ENCODE measurements at regions not wholly inside any gene's neighbourhood (a gene's known extent, or its start where the extent isn't known, plus 50 kb on each side); places are given as distances from the start of the nearest gene placed in this dataset.

- DNase-seq, result no peak
These were observed 892.9 kb downstream of the EFNB2 start for GRCh38 chr13:105642511-105642958.

- no peak for DNase-seq
These were observed 894.3 kb downstream of the EFNB2 start for GRCh38 chr13:105641121-105641520.

GRCh38 chr13:105638426-105638825 lies 897.0 kb downstream of the EFNB2 start:
- no peak for DNase-seq

- DNase-seq, result no peak
These were observed 901.4 kb downstream of the EFNB2 start for GRCh38 chr13:105634059-105634458.

DNA sequence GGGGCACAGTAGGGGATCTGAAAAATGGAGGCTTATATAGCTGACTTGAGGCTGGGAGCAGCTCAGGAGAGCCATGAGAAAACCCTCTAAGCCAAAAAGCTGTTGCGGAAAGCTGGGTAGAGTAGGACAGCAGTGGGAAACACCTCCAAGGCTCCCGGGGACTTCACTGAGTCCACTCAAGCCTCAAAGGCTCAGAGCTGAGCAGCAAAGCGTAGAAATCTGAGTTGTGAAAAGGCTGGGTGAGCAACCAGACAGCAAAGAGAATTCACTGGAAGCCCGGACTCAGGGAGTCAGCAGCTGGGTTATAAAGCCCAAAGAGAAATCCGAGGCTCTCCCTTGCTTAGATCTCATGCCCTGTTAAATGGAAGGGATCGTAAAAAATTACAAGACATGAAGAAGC lies 905.0 kb downstream of the EFNB2 start:
- DNase-seq, result no peak

GRCh38 chr13:105627270-105627669 lies 908.2 kb downstream of the EFNB2 start:
- no peak for DNase-seq

- no peak for DNase-seq
These were observed 909.8 kb downstream of the EFNB2 start for GRCh38 chr13:105625691-105626090.

DNA sequence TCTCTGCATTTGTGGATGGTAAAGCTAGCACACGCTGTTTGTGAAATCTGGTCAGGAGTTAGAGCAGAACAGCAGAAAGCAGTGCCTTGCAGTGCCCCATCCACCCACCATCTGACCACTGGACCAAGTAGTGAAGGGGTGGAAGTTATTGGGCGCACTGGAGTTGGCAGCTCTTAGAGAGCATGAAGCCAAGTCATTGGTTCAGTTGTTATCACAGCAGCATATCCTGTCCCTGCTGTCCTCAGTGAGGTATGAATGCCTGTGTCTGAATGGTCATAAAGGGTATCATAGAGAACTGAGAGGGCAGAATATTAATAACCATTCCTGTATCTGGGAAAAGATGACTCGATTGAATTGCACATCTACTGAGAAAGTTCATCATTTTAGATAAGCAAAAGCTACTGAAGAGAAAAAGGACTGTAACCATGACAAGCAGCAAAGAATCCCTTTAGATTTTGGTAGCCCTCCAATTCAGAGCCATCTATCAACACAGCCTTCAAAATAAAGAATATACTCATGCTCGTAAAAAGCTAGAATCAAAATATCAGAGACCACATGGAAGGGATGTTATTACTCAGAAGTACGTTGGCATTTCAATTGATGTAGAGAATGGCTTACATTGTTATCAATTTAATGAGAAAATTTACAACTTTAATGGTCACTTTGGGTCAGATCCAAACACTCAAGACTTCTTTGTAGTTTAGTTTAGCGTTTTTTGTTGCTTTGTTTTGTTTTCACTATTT lies 919.0 kb downstream of the EFNB2 start:
- no peak for DNase-seq

GRCh38 chr13:105612541-105612940 lies 922.9 kb downstream of the EFNB2 start:
- DNase-seq, result no peak

- DNase-seq, result no peak
These were observed 924.0 kb downstream of the EFNB2 start for GRCh38 chr13:105611424-105611823.

DNA sequence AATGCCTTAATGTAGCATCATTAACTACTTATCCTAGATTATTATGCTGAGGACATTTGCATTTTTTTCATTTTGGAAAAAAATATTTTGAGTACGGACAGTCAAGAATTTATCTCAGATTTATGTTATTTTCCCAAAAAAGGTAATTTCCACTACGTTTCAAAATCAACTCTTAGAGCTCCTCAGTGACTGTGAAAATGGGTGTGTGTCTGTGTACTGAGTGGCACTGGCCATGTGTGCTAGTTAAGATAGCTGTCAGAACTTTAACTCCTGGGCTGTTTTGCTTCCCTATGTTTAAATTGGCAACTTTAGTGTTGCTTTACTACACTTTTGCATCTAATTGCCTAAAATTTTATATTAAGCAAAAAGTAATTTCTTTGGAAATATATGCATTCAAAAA lies 927.4 kb downstream of the EFNB2 start:
- DNase-seq, result no peak

- DNase-seq, result no peak
These were observed 928.0 kb downstream of the EFNB2 start for GRCh38 chr13:105607426-105607825.

DNA sequence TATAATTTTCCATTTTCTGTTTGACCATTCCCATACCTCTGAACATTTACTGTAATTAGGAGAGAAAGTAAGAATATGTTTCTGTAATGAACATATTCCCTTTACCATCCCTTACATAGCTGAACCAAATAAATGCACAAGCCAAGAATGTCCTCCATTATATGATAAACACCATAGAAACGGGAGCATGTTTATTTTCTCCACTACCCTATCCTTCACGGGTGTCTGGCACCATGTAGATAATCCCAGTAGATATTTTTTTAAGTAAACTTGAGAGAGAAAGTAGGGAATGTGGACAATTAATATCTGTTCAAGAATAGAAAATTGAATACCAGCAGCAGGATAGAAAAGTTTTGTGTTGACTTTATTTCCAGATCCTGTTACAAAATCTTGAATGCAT lies 928.4 kb downstream of the EFNB2 start:
- no peak for DNase-seq

DNA sequence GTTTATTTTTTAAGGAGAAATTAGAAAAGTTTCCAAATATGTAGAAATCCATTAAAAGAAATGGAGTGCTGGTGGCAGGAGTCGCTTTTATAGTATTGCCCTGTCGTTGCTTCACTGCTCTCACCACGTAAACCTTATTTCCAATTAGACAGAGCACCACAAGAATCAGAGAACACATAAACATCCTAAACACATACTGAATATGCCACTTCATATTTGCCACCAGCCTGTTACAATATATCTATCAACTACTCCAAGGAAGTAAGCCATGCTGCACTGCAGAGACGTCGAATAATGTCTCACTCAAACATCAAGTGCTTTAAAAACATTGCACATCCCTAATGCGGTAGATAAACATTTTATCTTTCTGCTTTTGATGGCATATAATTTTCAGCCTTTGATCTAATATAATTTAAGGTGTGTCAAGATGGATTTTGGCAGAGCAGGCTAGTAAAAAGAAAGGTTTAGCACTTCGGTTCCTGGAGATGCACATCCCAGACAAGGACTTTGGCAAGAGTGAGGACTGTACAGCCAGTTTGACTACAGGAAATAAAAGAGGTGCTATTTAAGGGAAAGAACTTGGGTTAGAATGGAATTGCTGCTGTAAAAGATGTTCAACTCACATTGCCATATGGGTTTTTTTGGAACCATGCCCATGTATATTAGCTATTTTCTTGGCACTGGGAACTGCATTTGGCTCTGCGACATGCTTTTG lies 932.3 kb downstream of the EFNB2 start:
- DNase-seq, result no peak

GRCh38 chr13:105599477-105600037 lies 935.9 kb downstream of the EFNB2 start:
- DNase-seq, result no peak

GRCh38 chr13:105598529-105598928 lies 936.9 kb downstream of the EFNB2 start:
- DNase-seq, result no peak

GRCh38 chr13:105597573-105597972 lies 937.9 kb downstream of the EFNB2 start:
- no peak for DNase-seq

- no peak for DNase-seq
These were observed 940.0 kb downstream of the EFNB2 start for GRCh38 chr13:105595471-105595870.

DNA sequence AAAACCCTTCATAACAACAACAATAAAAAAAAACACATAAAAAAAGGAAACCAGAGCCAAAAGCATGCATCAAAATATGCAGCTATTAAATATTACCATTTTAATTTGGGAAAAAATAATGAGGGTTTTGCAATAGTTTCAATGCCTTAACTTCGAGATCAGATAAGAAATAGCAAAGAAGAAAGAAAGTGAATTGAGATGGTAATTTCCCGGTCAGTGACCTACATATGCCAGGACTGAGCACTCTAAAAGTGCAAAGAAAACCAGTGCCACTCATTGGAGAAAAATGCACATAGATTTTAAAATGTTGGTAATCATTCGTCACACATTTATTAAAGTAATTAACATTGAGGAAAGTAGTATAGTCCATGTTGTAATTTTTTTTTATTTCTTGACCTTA lies 944.2 kb downstream of the EFNB2 start:
- DNase-seq, result no peak

- no peak for DNase-seq
These were observed 947.7 kb downstream of the EFNB2 start for GRCh38 chr13:105587786-105588185.

- no peak for DNase-seq
These were observed 955.4 kb downstream of the EFNB2 start for GRCh38 chr13:105579821-105580710.

GRCh38 chr13:105573136-105573535 lies 962.3 kb downstream of the EFNB2 start:
- no peak for DNase-seq

DNA sequence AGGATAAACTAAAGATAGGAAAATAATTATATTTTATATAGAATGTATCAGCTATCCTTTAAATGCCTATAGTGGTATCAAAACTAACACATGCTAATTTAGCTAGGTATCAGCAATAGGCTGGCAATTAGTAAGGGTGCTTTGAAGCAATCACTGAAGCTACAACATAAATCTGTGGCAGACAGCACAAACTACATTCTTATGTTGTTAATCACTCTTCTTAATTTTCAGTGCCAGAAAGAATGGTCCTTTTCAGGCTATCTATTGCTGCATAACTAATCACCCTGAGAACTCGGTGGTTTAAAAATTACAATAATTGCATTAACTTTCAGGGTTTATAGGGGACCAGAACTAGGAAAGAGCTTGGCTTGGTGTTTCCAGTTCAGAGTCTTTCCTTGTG lies 963.1 kb downstream of the EFNB2 start:
- no peak for DNase-seq

Data from NCI-H2029 (cell line).